HG03066 (cell line): ENCODE measurements at regions not wholly inside any gene's neighbourhood (a gene's known extent, or its start where the extent isn't known, plus 50 kb on each side); places are given as distances from the start of the nearest gene placed in this dataset.
"Not testable (repeated sequence)": the region's sequence is repeated elsewhere in the genome, so short reads cannot be mapped to it uniquely, and the experiment has no call there.

Experiments
- ATAC-seq: cut with Tn5 transposase; IDR thresholded peaks from one replicate; pipeline ENCODE4 v1.9.1; 2021; ENCODE audit warnings: low read depth; ENCODE audit not compliant: unreplicated experiment

GRCh38 chr3:5463991-5464390, 276.5 kb downstream of the EDEM1 start:
- ATAC-seq, result no peak

- ATAC-seq, result no peak
Measured at GRCh38 chr3:5464649-5465048, 277.1 kb downstream of the EDEM1 start.

GRCh38 chr3:5465183-5465582, 277.7 kb downstream of the EDEM1 start:
- no peak for ATAC-seq

GRCh38 chr3:5466065-5466464, 278.6 kb downstream of the EDEM1 start:
- no peak for ATAC-seq

GRCh38 chr3:5466717-5467116, 279.2 kb downstream of the EDEM1 start:
- no peak for ATAC-seq

- no peak for ATAC-seq
Measured at GRCh38 chr3:5473471-5473870, 286.0 kb downstream of the EDEM1 start.

- no peak for ATAC-seq
Measured at GRCh38 chr3:5476403-5476802, 288.9 kb downstream of the EDEM1 start.

- ATAC-seq, result no peak
Measured at GRCh38 chr3:5479229-5479799, 291.8 kb downstream of the EDEM1 start.

GRCh38 chr3:5480190-5480589, 292.7 kb downstream of the EDEM1 start:
- no peak for ATAC-seq

GRCh38 chr3:5485427-5485826, 297.9 kb downstream of the EDEM1 start:
- no peak for ATAC-seq

GRCh38 chr3:5488771-5489170, 301.3 kb downstream of the EDEM1 start:
- no peak for ATAC-seq

- peak; percentile 65 for ATAC-seq
Measured at GRCh38 chr3:5489536-5489935, 302.0 kb downstream of the EDEM1 start.

- ATAC-seq, result no peak
Measured at GRCh38 chr3:5494905-5495519, 307.5 kb downstream of the EDEM1 start.

GRCh38 chr3:5497497-5497896, 310.0 kb downstream of the EDEM1 start:
- no peak for ATAC-seq

- ATAC-seq, result peak; percentile 24
Measured at GRCh38 chr3:5498981-5499380, 311.5 kb downstream of the EDEM1 start.

- peak; percentile 80 for ATAC-seq
Measured at GRCh38 chr3:5499404-5499803, 311.9 kb downstream of the EDEM1 start.

- ATAC-seq, result no peak
Measured at GRCh38 chr3:5503136-5503535, 315.6 kb downstream of the EDEM1 start.

GRCh38 chr3:5504135-5504534, 316.6 kb downstream of the EDEM1 start:
- no peak for ATAC-seq

GRCh38 chr3:5505163-5505562, 317.7 kb downstream of the EDEM1 start:
- no peak for ATAC-seq

- no peak for ATAC-seq
Measured at GRCh38 chr3:5505997-5506396, 318.5 kb downstream of the EDEM1 start.

- not testable (repeated sequence) for ATAC-seq
Measured at GRCh38 chr3:5508860-5509259, 321.4 kb downstream of the EDEM1 start.

- no peak for ATAC-seq
Measured at GRCh38 chr3:5510300-5510699, 322.8 kb downstream of the EDEM1 start.

- no peak for ATAC-seq
Measured at GRCh38 chr3:5517921-5518320, 330.4 kb downstream of the EDEM1 start.
